DMS53 treated with DMSO at 0.1 percent for 48 hours (cell line): ENCODE measurements at regions not wholly inside any gene's neighbourhood (a gene's known extent, or its start where the extent isn't known, plus 50 kb on each side); places are given as distances from the start of the nearest gene placed in this dataset.

Source experiments
- DNase-seq: peaks from one replicate; lab custom pipeline; 2025; ENCODE audit not compliant: unreplicated experiment; lab: John Stamatoyannopoulos, UW

DNA sequence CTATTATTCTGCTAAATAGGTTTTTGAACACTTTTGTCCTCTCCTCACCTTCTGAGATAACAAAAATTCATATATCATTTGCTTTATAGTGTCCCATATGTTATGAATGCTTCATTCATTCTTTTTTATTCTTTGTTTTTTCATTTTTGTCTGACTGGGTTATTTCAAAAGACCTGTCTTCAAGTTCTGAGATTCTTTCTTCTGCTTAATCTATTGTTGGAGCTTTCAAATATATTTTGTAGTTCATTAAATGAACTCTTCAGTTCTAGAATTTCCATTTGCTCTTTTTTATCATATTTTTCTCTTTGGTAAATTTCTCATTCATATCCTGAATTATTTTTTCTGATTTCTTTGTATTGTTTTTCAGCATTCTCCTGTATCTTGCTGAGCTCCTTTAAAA lies 53.1 kb upstream of the SCIN start:
- DNase-seq, result no peak

DNA sequence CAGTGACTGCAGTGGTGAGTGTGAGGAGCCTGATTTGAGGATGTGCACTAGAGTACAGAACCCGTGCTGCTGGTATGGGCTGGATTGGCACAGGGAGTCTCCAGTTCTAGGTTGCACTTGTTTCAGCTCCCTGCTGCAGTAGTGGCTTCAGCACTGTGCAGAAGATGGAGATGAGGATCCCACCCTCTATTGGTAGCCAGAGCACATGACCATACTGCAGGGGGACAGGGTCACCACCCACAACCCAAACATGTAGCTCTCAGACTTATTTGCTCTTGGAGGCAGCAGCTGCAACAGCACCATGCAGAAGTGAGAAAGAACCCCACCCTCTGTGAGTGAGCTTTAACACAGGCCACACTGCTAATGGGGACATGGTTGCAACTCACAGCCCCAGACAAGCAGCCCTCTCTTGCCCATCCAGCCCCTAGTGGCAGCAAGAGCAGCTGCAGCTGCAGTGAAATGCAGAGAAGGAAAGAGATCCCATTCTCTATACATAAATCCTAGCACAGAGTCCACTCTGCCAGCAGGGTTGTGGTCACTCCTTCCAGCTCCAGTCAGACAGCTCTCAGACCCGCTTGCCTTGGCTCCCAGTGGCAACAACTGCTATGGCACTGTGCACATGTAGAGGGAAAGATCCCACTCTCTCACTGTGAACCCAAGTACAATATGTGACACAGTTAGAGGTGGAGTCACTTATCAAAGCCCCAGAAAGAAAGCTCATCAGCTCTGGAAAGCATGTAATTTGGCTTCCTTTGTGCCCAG lies 51.4 kb upstream of the SCIN start:
- DNase-seq, result peak; percentile 48

DNA sequence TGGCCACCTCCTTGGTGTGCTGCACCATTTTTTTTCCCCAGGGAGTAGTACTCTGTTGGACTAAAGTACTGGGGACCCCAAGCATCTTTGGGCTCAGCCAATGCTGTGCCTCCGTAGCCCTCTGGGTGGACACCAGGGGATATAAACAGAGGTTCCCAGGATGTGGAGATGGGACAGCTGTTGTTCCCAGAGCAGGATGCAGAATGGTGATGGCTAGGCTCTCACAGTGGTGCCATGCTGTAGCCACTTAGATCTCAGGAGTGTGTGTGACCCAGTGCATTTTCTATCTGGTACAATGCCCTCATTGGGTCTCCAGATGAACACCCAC lies 50.9 kb upstream of the SCIN start:
- DNase-seq, result no peak
